SK-N-SH treated with all-trans-retinoic acid at 6 μM for 48 hours (cell line): ENCODE measurements at regions not wholly inside any gene's neighbourhood (a gene's known extent, or its start where the extent isn't known, plus 50 kb on each side); places are given as distances from the start of the nearest gene placed in this dataset.
A peak's percentile ranks its signal among the peaks of the same experiment; 100 is the strongest.
"Not testable (repeated sequence)": the region's sequence is repeated elsewhere in the genome, so short reads cannot be mapped to it uniquely, and the experiment has no call there.

Source experiments
- ATAC-seq: fragments of 200-7000 bp; cut with Tn5 transposase; 3 replicates; pipeline ENCODE4 v1.9.1; 2020; ENCODE audit warnings: mild to moderate bottlenecking, moderate library complexity
- ARNTL ChIP-seq: fragments of 450-650 bp; formaldehyde crosslinking; IDR thresholded peaks from 2 replicates; pipeline ENCODE4 v1.5.0; 2020; ENCODE audit warnings: low read depth, mild to moderate bottlenecking, moderate library complexity, borderline replicate concordance
- BACH2 ChIP-seq: fragments of 250-450 bp; sonication (Bioruptor Pico); IDR thresholded peaks from 2 replicates; pipeline ENCODE4 v1.9.0; 2021; ENCODE audit warnings: mild to moderate bottlenecking, borderline replicate concordance
- CSDC2 ChIP-seq: fragments of 250-450 bp; sonication (Bioruptor Pico); IDR thresholded peaks from 2 replicates; pipeline ENCODE4 v1.5.0; 2020; ENCODE audit warnings: mild to moderate bottlenecking, moderate library complexity
- CSRNP3 ChIP-seq: fragments of 250-450 bp; sonication (Bioruptor Pico); IDR thresholded peaks from 2 replicates; pipeline ENCODE4 v1.5.1; 2021; ENCODE audit warnings: mild to moderate bottlenecking, moderate library complexity
- GLIS3 ChIP-seq: fragments of 250-450 bp; sonication (Bioruptor Pico); IDR thresholded peaks from 2 replicates; pipeline ENCODE4 v1.5.0; 2020; ENCODE audit warnings: mild to moderate bottlenecking, moderate library complexity
- ISL1 ChIP-seq: fragments of 250-450 bp; sonication (Bioruptor Pico); IDR thresholded peaks from 2 replicates; pipeline ENCODE4 v2.1.2; 2022; ENCODE audit warnings: mild to moderate bottlenecking, moderate library complexity
- OSR1 ChIP-seq: fragments of 250-450 bp; sonication (Bioruptor Pico); IDR thresholded peaks from 2 replicates; pipeline ENCODE4 v1.8.0; 2022; ENCODE audit warnings: moderate library complexity, mild to moderate bottlenecking, inconsistent platforms
- PPARA ChIP-seq: fragments of 250-450 bp; sonication (Bioruptor Pico); IDR thresholded peaks from 2 replicates; pipeline ENCODE4 v1.5.0; 2020; ENCODE audit warnings: mild to moderate bottlenecking, borderline replicate concordance
- RARB ChIP-seq: fragments of 250-450 bp; sonication (Bioruptor Pico); IDR thresholded peaks from 2 replicates; pipeline ENCODE4 v1.8.0; 2021; ENCODE audit warnings: mild to moderate bottlenecking, moderate library complexity
- SNAI2 ChIP-seq: fragments of 250-450 bp; sonication (Bioruptor Pico); IDR thresholded peaks from 2 replicates; pipeline ENCODE4 v1.5.0; 2020; ENCODE audit warnings: mild to moderate bottlenecking, moderate library complexity
- TCF4 ChIP-seq: fragments of 250-450 bp; sonication (Bioruptor Pico); IDR thresholded peaks from 2 replicates; pipeline ENCODE4 v1.8.0; 2021; ENCODE audit warnings: mild to moderate bottlenecking, moderate library complexity, borderline replicate concordance
- TSHZ2 ChIP-seq: fragments of 250-450 bp; sonication (Bioruptor Pico); IDR thresholded peaks from 2 replicates; pipeline ENCODE4 v1.5.0; 2020; ENCODE audit warnings: mild to moderate bottlenecking, moderate library complexity
- ZC3H10 ChIP-seq: fragments of 250-450 bp; sonication (Bioruptor Pico); IDR thresholded peaks from 2 replicates; pipeline ENCODE4 v1.5.1; 2021; ENCODE audit warnings: mild to moderate bottlenecking, moderate library complexity
- ZFP30 ChIP-seq: fragments of 450-650 bp; formaldehyde crosslinking; IDR thresholded peaks from 2 replicates; pipeline ENCODE4 v1.5.0; 2022; ENCODE audit warnings: mild to moderate bottlenecking, moderate library complexity
- ZNF565 ChIP-seq: fragments of 450-650 bp; formaldehyde crosslinking; conservative IDR thresholded peaks from 2 replicates; pipeline ENCODE4 v1.5.0; 2020; ENCODE audit warnings: low read depth, mild to moderate bottlenecking, moderate library complexity
- ZNF70 ChIP-seq: fragments of 450-650 bp; formaldehyde crosslinking; IDR thresholded peaks from 2 replicates; pipeline ENCODE4 v1.5.0; 2020; ENCODE audit warnings: mild to moderate bottlenecking, moderate library complexity
- TF ChIP-seq, protein P1 (sequence below): fragments of 250-450 bp; sonication (Bioruptor Pico); IDR thresholded peaks from 2 replicates; pipeline ENCODE4 v1.8.0; 2020; ENCODE audit warnings: mild to moderate bottlenecking, moderate library complexity, borderline replicate concordance

DNA sequence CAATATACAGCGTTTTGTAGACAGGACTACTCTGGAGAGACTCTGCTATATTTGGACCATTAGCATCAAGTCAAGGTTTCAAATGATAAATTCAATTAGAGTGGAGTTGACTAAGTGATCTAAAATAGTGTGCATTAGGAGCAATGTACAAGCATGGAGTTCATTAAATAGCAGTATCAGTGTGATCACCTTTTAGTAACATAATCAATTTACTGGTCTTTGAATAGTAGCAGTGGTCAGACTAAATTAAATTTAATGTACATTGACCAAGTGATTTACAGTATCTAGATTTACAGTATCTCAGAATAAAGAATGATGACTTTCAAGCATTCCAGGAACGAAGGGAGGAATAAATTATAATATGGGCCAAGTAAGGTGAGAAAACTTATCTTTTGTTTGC, 489.6 kb upstream of the ADGRL4 start (continued):
- TF ChIP-seq TSHZ2 (CRISPR knock-in tag) (peak; percentile 63; the same call in 1 of the 2 replicates), PPARA (CRISPR knock-in tag) (no peak), CSRNP3 (CRISPR knock-in tag) (peak; percentile 59; the same call in 1 of the 2 replicates), ZNF565 (CRISPR knock-in tag) (no peak), ISL1 (CRISPR knock-in tag) (peak; percentile 84)
- TF ChIP-seq, all 23 proteins: peak for 4

DNA sequence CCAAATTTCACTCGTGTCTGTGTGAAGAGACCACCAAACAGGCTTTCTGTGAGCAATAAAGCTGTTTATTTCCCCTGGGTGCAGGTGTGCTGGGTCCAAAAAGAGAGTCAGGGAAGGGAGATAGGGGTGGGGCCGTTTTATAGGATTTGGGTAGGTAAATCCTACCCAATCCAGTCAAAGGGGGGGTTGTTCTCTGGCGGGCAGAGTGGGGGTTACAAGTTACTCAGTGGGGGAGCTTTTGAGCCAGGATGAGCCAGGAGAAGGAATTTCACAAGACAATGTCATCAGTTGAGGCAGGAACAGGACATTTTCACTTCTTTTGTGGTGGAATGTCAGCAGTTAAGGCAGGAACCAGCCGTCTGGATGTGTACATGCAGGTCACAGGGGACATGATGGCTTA, 487.2 kb upstream of the ADGRL4 start:
- not testable (repeated sequence) for ATAC-seq

- ATAC-seq = not testable (repeated sequence)
Measured at GRCh38 chr1:79488572-79489121, 482.1 kb upstream of the ADGRL4 start.

DNA sequence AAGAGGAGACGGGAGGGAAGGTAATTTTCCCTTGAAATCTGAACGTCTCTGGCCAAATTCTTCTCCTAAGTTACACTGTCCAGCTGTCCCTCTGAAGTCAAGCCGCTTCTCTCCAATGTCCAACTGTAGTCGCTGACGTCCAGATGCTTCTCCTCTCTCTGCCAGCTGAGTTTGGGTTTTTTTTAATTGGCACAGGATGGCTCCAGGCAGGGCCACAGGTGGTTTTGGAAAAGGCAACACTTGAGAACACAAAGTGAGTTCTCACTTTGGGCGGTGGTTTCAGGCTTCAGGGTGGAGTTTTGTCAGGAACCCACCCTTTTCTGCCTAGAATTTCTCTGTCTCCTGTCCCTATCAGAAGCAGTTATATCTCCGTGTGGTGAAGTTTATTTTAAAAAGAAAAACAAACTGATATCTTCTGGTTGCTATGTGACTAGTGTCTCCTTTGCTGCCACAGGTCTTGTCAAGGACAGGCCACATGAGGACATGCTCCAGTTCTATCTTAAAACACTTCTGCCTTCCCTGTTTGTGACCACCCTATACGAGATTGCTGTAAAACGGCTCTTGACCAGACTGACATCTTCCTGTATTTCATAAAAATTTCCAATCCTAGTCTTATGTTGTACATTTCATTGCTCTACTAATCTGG, 472.3 kb upstream of the ADGRL4 start:
- no peak for ATAC-seq
- TF ChIP-seq TCF4 (no peak), ARNTL (CRISPR knock-in tag) (no peak), BACH2 (CRISPR knock-in tag) (no peak), CSDC2 (CRISPR knock-in tag) (no peak), CSRNP3 (CRISPR knock-in tag) (no peak), TSHZ2 (CRISPR knock-in tag) (no peak), ZNF565 (CRISPR knock-in tag) (no peak), SNAI2 (no peak), ZNF70 (CRISPR knock-in tag) (no peak), RARB (CRISPR knock-in tag) (no peak), GLIS3 (no peak), ZFP30 (CRISPR knock-in tag) (no peak), OSR1 (CRISPR knock-in tag) (no peak), ZC3H10 (no peak)
- TF ChIP-seq, protein P1, sequence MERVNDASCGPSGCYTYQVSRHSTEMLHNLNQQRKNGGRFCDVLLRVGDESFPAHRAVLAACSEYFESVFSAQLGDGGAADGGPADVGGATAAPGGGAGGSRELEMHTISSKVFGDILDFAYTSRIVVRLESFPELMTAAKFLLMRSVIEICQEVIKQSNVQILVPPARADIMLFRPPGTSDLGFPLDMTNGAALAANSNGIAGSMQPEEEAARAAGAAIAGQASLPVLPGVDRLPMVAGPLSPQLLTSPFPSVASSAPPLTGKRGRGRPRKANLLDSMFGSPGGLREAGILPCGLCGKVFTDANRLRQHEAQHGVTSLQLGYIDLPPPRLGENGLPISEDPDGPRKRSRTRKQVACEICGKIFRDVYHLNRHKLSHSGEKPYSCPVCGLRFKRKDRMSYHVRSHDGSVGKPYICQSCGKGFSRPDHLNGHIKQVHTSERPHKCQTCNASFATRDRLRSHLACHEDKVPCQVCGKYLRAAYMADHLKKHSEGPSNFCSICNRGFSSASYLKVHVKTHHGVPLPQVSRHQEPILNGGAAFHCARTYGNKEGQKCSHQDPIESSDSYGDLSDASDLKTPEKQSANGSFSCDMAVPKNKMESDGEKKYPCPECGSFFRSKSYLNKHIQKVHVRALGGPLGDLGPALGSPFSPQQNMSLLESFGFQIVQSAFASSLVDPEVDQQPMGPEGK (CRISPR knock-in tag) = no peak
